PC-3 (cell line): ENCODE measurements at regions not wholly inside any gene's neighbourhood (a gene's known extent, or its start where the extent isn't known, plus 50 kb on each side); places are given as distances from the start of the nearest gene placed in this dataset.

ENCODE experiments used
- ATAC-seq: fragments of 200-7000 bp; cut with Tn5 transposase; 2 replicates; pipeline ENCODE4 v1.9.1; 2020; ENCODE audit warnings: mild to moderate bottlenecking, moderate library complexity
- BruUV-seq: library from RNA; stranded (reverse); fragments of 400-500 nt; replicated peaks from 2 replicates; lab custom pipeline; 2021; lab: Mats Ljungman, UMichigan
- CTCF ChIA-PET: fragments of 300-600 bp; sonication (Branson Sonifier 250); formaldehyde crosslinking; loops from one replicate; lab custom pipeline; 2022; ENCODE audit warnings: antibody characterized with exemption; lab: Charles Lee
- POLR2A ChIA-PET: fragments of 300-600 bp; sonication (Branson Sonifier 250); formaldehyde crosslinking; loops from one replicate; lab custom pipeline; 2022; ENCODE audit warnings: antibody characterized with exemption; ENCODE audit not compliant: unreplicated experiment; lab: Charles Lee
- DNase-seq: peaks from one replicate; pipeline ENCODE4 v3.0.0-alpha.2; 2015
- H2AFZ ChIP-seq: fragments of 300-600 bp; sonication (generic); 2 replicates; pipeline ENCODE4 v1.6.0; 2016; ENCODE audit warnings: antibody characterized with exemption, low read length
- H3F3A ChIP-seq: fragments of 300-600 bp; sonication (generic); one replicate; pipeline ENCODE4 v1.6.0; 2017; ENCODE audit warnings: antibody characterized with exemption, low read length, control low read depth, mild to moderate bottlenecking; ENCODE audit not compliant: unreplicated experiment
- H3K27ac ChIP-seq: fragments of 300-600 bp; sonication (generic); 2 replicates; pipeline ENCODE4 v1.5.1; 2016; ENCODE audit warnings: mild to moderate bottlenecking, low read length
- H3K27me3 ChIP-seq: fragments of 300-600 bp; sonication (generic); 2 replicates; pipeline ENCODE4 v1.6.1; 2016; ENCODE audit warnings: low read length, mixed read lengths
- H3K36me3 ChIP-seq: fragments of 300-600 bp; sonication (generic); 2 replicates; pipeline ENCODE4 v1.6.1; 2016; ENCODE audit warnings: low read depth, mixed run types, low read length, mixed read lengths
- H3K4me1 ChIP-seq: fragments of 300-600 bp; sonication (generic); 2 replicates; pipeline ENCODE4 v1.5.1; 2016; ENCODE audit warnings: low read length; ENCODE audit not compliant: insufficient read depth
- H3K4me2 ChIP-seq: fragments of 300-600 bp; sonication (generic); 2 replicates; pipeline ENCODE4 v1.6.0; 2016; ENCODE audit warnings: low read length
- H3K4me3 ChIP-seq: fragments of 300-600 bp; sonication (generic); 2 replicates; pipeline ENCODE4 v1.5.1; 2016; ENCODE audit warnings: mild to moderate bottlenecking, low read length, mixed read lengths
- H3K79me2 ChIP-seq: fragments of 300-600 bp; sonication (generic); 2 replicates; pipeline ENCODE4 v1.6.1; 2017; ENCODE audit warnings: low read length, mixed read lengths
- H3K9ac ChIP-seq: fragments of 300-600 bp; sonication (generic); 2 replicates; pipeline ENCODE4 v1.6.0; 2016; ENCODE audit warnings: mild to moderate bottlenecking, low read length
- H3K9me2 ChIP-seq: fragments of 300-600 bp; sonication (generic); replicated peaks from 2 replicates; pipeline ENCODE4 v1.6.1; 2016; ENCODE audit warnings: mixed run types, low read length, mixed read lengths
- H3K9me3 ChIP-seq: fragments of 300-600 bp; sonication (generic); 2 replicates; pipeline ENCODE4 v1.6.1; 2016; ENCODE audit warnings: low read length, mixed read lengths
- H4K20me1 ChIP-seq: fragments of 300-600 bp; sonication (generic); 2 replicates; pipeline ENCODE4 v1.6.1; 2016; ENCODE audit warnings: low read length, mixed read lengths
- CTCF ChIP-seq: fragments of 300-600 bp; sonication (generic); conservative IDR thresholded peaks from 2 replicates; pipeline ENCODE4 v1.5.1; 2017; ENCODE audit warnings: antibody characterized with exemption, low read depth, mild to moderate bottlenecking, low read length
- EZH2 ChIP-seq: fragments of 300-600 bp; sonication (generic); IDR thresholded peaks from one replicate; pipeline ENCODE4 v1.6.1; 2017; ENCODE audit warnings: antibody characterized with exemption, mild to moderate bottlenecking, low read length; ENCODE audit not compliant: unreplicated experiment
- EZH2phosphoT487 ChIP-seq: fragments of 300-600 bp; sonication (generic); IDR thresholded peaks from 2 replicates; pipeline ENCODE4 v1.6.1; 2018; ENCODE audit warnings: mild to moderate bottlenecking, antibody characterized with exemption, low read length, borderline replicate concordance
- intact Hi-C: fragments of 100-400 bp; cut with micrococcal nuclease; formaldehyde crosslinking; loops from 2 replicates; pipeline ENCODE4 v1.9.0; 2023

- DNase-seq (no peak), ATAC-seq (no peak)
- no peaks in the 10 kb centered on the region for H3K9me2 ChIP-seq
- POLR2A ChIA-PET: no interaction called here
- H2AFZ ChIP-seq: no peak overlapping the region
- no peaks in the 10 kb centered on the region for H3F3A ChIP-seq
- H4K20me1 ChIP-seq: no peaks in the 10 kb centered on the region
- no peak overlapping the region for H3K4me3 ChIP-seq
- H3K79me2 ChIP-seq: no peaks in the 10 kb centered on the region
- H3K4me1 ChIP-seq: no peaks in the 10 kb centered on the region
- no peak for TF ChIP-seq EZH2phosphoT487
- no peak for TF ChIP-seq EZH2
- TF ChIP-seq CTCF: no peak
- H3K4me2 ChIP-seq: no peak overlapping the region
- intact Hi-C loops: no loop called here
- no TSS peak for BruUV-seq
- CTCF ChIA-PET: no interaction called here
- no peaks in the 10 kb centered on the region for H3K27me3 ChIP-seq
- no peak overlapping the region for H3K9ac ChIP-seq
- no peaks in the 10 kb centered on the region for H3K9me3 ChIP-seq
- H3K36me3 ChIP-seq: no peaks in the 10 kb centered on the region
- no peak overlapping the region for H3K27ac ChIP-seq
Measured at GRCh38 chr2:67642961-67643360, 245.8 kb downstream of the ETAA1 start.

GRCh38 chr2:67645280-67646138, 248.4 kb downstream of the ETAA1 start:
- no peak overlapping the region for H3K4me2 ChIP-seq
- BruUV-seq: no TSS peak
- no peak for ATAC-seq

More at GRCh38 chr2:67645280-67646138, 248.4 kb downstream of the ETAA1 start:
- Histone ChIP-seq H4K20me1 (no peaks in the 10 kb centered on the region), H3K9me3 (no peaks in the 10 kb centered on the region), H3K4me1 (peaks cover 4% of the 10 kb centered on the region), H3K9ac (no peak overlapping the region), H3K9me2 (no peaks in the 10 kb centered on the region), H3K36me3 (no peaks in the 10 kb centered on the region), H3F3A (no peaks in the 10 kb centered on the region), H3K79me2 (no peaks in the 10 kb centered on the region), H3K4me3 (no peak overlapping the region), H3K27ac (no peak overlapping the region), H2AFZ (no peak overlapping the region), H3K27me3 (no peaks in the 10 kb centered on the region)
- CTCF ChIA-PET: no interaction called here
- TF ChIP-seq EZH2 (no peak), EZH2phosphoT487 (no peak), CTCF (no peak)
- DNase-seq: no peak
- POLR2A ChIA-PET: no interaction called here
- intact Hi-C loops: no loop called here
